Neural cell (in vitro differentiated cells): ENCODE measurements at regions not wholly inside any gene's neighbourhood (a gene's known extent, or its start where the extent isn't known, plus 50 kb on each side); places are given as distances from the start of the nearest gene placed in this dataset.

Experiments used
- H2AFZ ChIP-seq: fragments of 200-600, 300-800 bp; sonication (generic), shearing (Covaris generic); 2 replicates; pipeline ENCODE4 v1.6.0; 2014; ENCODE audit warnings: low read depth, mild to moderate bottlenecking, antibody characterized with exemption, low read length, moderate library complexity
- H3F3A ChIP-seq: fragments of 200-600 bp; shearing (Covaris generic); 2 replicates; pipeline ENCODE4 v1.6.1; 2016; ENCODE audit warnings: mild to moderate bottlenecking, moderate library complexity, mixed read lengths, antibody characterized with exemption, low read length; ENCODE audit not compliant: insufficient read depth, poor library complexity, severe bottlenecking
- H3K27ac ChIP-seq: fragments of 200-600, 300-800 bp; sonication (generic), shearing (Covaris generic); 2 replicates; pipeline ENCODE4 v1.5.1; 2014; ENCODE audit warnings: mild to moderate bottlenecking, low read length, moderate library complexity
- H3K27me3 ChIP-seq: fragments of 300-800, 200-600 bp; sonication (generic), shearing (Covaris generic); 2 replicates; pipeline ENCODE4 v1.6.0; 2014; ENCODE audit warnings: mild to moderate bottlenecking, low read depth, low read length, moderate library complexity; ENCODE audit not compliant: insufficient read depth
- H3K36me3 ChIP-seq: fragments of 300-800, 200-600 bp; sonication (generic), shearing (Covaris generic); 2 replicates; pipeline ENCODE4 v1.5.1; 2014; ENCODE audit warnings: mild to moderate bottlenecking, antibody characterized with exemption, low read length, moderate library complexity; ENCODE audit not compliant: insufficient read depth
- H3K4me2 ChIP-seq: fragments of 300-800, 200-600 bp; sonication (generic), shearing (Covaris generic); 2 replicates; pipeline ENCODE4 v1.6.0; 2014; ENCODE audit warnings: mild to moderate bottlenecking, low read length
- H3K4me3 ChIP-seq: fragments of 300-800, 200-600 bp; sonication (generic), shearing (Covaris generic); 2 replicates; pipeline ENCODE4 v1.5.1; 2014; ENCODE audit warnings: mild to moderate bottlenecking, low read length, moderate library complexity
- H3K79me2 ChIP-seq: fragments of 200-600 bp; shearing (Covaris generic); replicated peaks from 2 replicates; pipeline ENCODE4 v1.6.0; 2014; ENCODE audit warnings: mild to moderate bottlenecking, low read length, moderate library complexity; ENCODE audit not compliant: insufficient read depth
- H3K9ac ChIP-seq: fragments of 300-800, 200-600 bp; sonication (generic), shearing (Covaris generic); 2 replicates; pipeline ENCODE4 v1.6.1; 2016; ENCODE audit warnings: mild to moderate bottlenecking, low read length, mixed read lengths
- H3K9me2 ChIP-seq: fragments of 200-600 bp; shearing (Covaris generic); 2 replicates; pipeline ENCODE4 v1.6.1; 2016; ENCODE audit warnings: mild to moderate bottlenecking, low read length, mixed read lengths; ENCODE audit not compliant: insufficient read depth
- H3K9me3 ChIP-seq: fragments of 200-600, 300-800 bp; sonication (generic), shearing (Covaris generic); 2 replicates; pipeline ENCODE4 v1.6.1; 2016; ENCODE audit warnings: mild to moderate bottlenecking, mixed run types, low read length, moderate library complexity, mixed read lengths
- H4K20me1 ChIP-seq: fragments of 200-600 bp; shearing (Covaris generic); 2 replicates; pipeline ENCODE4 v1.6.1; 2016; ENCODE audit warnings: mild to moderate bottlenecking, mixed run types; ENCODE audit not compliant: insufficient read depth
- EP300 ChIP-seq: fragments of 450-650 bp; conservative IDR thresholded peaks from 2 replicates; pipeline ENCODE4 v1.6.1; 2014; ENCODE audit warnings: antibody characterized with exemption, mild to moderate bottlenecking, moderate library complexity; ENCODE audit not compliant: poor library complexity, severe bottlenecking
- EZH2 ChIP-seq: fragments of 200-600, 300-800 bp; shearing (Covaris generic), sonication (generic); IDR thresholded peaks from 2 replicates; pipeline ENCODE4 v1.6.1; 2014; ENCODE audit warnings: antibody characterized with exemption, low read length, borderline replicate concordance, mild to moderate bottlenecking; ENCODE audit not compliant: insufficient read depth, poor library complexity, severe bottlenecking
- MXI1 ChIP-seq: fragments of 450-650 bp; conservative IDR thresholded peaks from 2 replicates; pipeline ENCODE4 v1.6.1; 2014; ENCODE audit warnings: antibody characterized with exemption, mild to moderate bottlenecking; ENCODE audit not compliant: poor library complexity, severe bottlenecking
- POLR2AphosphoS5 ChIP-seq: IDR thresholded peaks from 2 replicates; pipeline ENCODE4 v1.6.1; 2012
- RAD21 ChIP-seq: fragments of 450-650 bp; conservative IDR thresholded peaks from 2 replicates; pipeline ENCODE4 v1.6.1; 2014; ENCODE audit warnings: antibody characterized with exemption, mild to moderate bottlenecking, moderate library complexity
- TF ChIP-seq, protein P1 (sequence below): IDR thresholded peaks from 2 replicates; pipeline ENCODE4 v1.6.1; 2012; ENCODE audit warnings: borderline replicate concordance
- TF ChIP-seq, protein P2 (sequence below): fragments of 450-650 bp; IDR thresholded peaks from 2 replicates; pipeline ENCODE4 v1.5.1; 2014; ENCODE audit warnings: antibody characterized with exemption, mild to moderate bottlenecking, moderate library complexity; ENCODE audit not compliant: poor library complexity, severe bottlenecking

DNA sequence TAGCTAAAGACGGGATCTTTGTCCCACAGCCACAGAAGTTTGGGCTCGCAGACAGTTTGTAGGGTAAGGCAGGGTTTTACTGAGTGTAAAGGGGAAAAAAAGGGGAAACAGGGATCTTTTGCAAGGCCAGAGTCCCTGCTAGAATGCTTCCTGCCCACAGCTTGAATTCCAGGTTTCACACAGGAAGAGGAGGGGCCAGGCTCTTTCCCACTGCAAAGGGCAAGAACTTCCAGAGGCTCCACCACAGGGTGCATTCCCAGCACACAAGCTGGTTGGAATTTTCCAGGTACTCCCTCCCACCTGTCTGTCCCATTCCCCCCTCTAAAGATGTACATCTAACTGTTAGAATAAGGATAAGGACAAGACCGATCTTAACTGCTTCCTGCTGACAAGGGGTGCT lies 1126.9 kb downstream of the KCNT2 start:
- Histone ChIP-seq H3K4me3 (no peak overlapping the region), H3K4me2 (no peak overlapping the region), H3K9ac (no peak overlapping the region), H3K9me3 (no peaks in the 10 kb centered on the region), H3K79me2 (no peaks in the 10 kb centered on the region), H3K36me3 (no peaks in the 10 kb centered on the region), H3K27me3 (no peaks in the 10 kb centered on the region), H3K27ac (no peak overlapping the region), H3F3A (no peaks in the 10 kb centered on the region), H4K20me1 (no peaks in the 10 kb centered on the region), H2AFZ (no peak overlapping the region), H3K9me2 (no peaks in the 10 kb centered on the region)
- no peak for TF ChIP-seq POLR2AphosphoS5
- no peak for TF ChIP-seq EP300
- no peak for TF ChIP-seq EZH2
- no peak for TF ChIP-seq MXI1
- TF ChIP-seq, protein P1, sequence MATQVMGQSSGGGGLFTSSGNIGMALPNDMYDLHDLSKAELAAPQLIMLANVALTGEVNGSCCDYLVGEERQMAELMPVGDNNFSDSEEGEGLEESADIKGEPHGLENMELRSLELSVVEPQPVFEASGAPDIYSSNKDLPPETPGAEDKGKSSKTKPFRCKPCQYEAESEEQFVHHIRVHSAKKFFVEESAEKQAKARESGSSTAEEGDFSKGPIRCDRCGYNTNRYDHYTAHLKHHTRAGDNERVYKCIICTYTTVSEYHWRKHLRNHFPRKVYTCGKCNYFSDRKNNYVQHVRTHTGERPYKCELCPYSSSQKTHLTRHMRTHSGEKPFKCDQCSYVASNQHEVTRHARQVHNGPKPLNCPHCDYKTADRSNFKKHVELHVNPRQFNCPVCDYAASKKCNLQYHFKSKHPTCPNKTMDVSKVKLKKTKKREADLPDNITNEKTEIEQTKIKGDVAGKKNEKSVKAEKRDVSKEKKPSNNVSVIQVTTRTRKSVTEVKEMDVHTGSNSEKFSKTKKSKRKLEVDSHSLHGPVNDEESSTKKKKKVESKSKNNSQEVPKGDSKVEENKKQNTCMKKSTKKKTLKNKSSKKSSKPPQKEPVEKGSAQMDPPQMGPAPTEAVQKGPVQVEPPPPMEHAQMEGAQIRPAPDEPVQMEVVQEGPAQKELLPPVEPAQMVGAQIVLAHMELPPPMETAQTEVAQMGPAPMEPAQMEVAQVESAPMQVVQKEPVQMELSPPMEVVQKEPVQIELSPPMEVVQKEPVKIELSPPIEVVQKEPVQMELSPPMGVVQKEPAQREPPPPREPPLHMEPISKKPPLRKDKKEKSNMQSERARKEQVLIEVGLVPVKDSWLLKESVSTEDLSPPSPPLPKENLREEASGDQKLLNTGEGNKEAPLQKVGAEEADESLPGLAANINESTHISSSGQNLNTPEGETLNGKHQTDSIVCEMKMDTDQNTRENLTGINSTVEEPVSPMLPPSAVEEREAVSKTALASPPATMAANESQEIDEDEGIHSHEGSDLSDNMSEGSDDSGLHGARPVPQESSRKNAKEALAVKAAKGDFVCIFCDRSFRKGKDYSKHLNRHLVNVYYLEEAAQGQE = no peak
- TF ChIP-seq RAD21 = no peak
- TF ChIP-seq, protein P2, sequence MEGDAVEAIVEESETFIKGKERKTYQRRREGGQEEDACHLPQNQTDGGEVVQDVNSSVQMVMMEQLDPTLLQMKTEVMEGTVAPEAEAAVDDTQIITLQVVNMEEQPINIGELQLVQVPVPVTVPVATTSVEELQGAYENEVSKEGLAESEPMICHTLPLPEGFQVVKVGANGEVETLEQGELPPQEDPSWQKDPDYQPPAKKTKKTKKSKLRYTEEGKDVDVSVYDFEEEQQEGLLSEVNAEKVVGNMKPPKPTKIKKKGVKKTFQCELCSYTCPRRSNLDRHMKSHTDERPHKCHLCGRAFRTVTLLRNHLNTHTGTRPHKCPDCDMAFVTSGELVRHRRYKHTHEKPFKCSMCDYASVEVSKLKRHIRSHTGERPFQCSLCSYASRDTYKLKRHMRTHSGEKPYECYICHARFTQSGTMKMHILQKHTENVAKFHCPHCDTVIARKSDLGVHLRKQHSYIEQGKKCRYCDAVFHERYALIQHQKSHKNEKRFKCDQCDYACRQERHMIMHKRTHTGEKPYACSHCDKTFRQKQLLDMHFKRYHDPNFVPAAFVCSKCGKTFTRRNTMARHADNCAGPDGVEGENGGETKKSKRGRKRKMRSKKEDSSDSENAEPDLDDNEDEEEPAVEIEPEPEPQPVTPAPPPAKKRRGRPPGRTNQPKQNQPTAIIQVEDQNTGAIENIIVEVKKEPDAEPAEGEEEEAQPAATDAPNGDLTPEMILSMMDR = no peak

DNA sequence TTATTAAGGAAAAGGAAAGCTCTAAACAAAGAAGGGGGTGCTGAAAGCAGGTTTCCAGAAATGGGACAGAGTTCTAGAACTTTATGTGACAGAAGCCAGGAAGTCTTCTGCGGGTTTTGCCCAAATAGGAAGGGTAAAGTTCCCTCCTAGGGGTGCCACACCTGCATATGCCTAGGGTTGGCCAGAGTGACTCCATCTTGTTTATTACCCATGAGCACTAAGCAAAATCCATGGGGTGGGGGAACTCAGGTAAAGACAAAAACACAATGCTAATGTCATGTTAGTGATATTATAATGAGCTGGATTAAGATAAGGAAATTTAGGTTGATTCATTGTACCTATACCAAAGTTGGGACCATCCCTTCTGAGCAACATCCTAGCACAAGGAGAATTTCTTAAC lies 1132.7 kb downstream of the KCNT2 start:
- no peaks in the 10 kb centered on the region for H3K27me3 ChIP-seq
- H3K9me3 ChIP-seq = no peaks in the 10 kb centered on the region
- H3F3A ChIP-seq = no peaks in the 10 kb centered on the region
- H3K4me3 ChIP-seq = no peak overlapping the region
- H3K79me2 ChIP-seq = no peaks in the 10 kb centered on the region
- no peaks in the 10 kb centered on the region for H4K20me1 ChIP-seq
- H3K9me2 ChIP-seq = no peaks in the 10 kb centered on the region
- H3K4me2 ChIP-seq = no peak overlapping the region
- TF ChIP-seq, protein P1 = no peak
- TF ChIP-seq EZH2 = no peak
- H3K36me3 ChIP-seq = no peaks in the 10 kb centered on the region
- H2AFZ ChIP-seq = no peak overlapping the region
- H3K27ac ChIP-seq = no peak overlapping the region
- H3K9ac ChIP-seq = no peak overlapping the region
